PFSK-1 (cell line): ENCODE measurements at regions not wholly inside any gene's neighbourhood (a gene's known extent, or its start where the extent isn't known, plus 50 kb on each side); places are given as distances from the start of the nearest gene placed in this dataset.

Source experiments
- POLR2AphosphoS5 ChIP-seq: IDR thresholded peaks from 2 replicates; pipeline ENCODE4 v1.6.1; 2012; ENCODE audit warnings: low read depth, mild to moderate bottlenecking, control low read depth, low read length, moderate library complexity
- TAF1 ChIP-seq: IDR thresholded peaks from 2 replicates; pipeline ENCODE4 v1.6.1; 2012; ENCODE audit warnings: low read length, control low read depth, borderline replicate concordance; ENCODE audit not compliant: insufficient read depth

DNA sequence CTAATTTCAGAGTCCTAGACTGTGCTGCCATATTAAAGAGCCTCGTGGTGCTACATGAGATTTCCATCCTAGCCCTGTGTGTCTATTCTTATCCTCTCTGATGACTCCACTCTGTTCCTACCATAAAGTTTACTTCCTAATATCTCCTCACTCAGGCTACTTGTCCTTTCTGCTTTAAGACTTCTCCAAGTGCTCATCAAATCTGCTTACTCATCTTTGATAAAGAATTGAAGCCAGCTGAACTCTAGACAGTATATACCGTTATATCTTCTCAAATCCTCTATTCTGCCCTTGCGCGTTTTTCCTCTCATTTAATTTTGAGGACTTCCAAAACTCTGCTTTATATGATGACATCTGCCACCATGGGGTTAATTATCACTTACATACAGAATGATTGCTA, 539.5 kb downstream of the HAPSTR1 start:
- TF ChIP-seq TAF1 (no peak), POLR2AphosphoS5 (no peak)
